IMR-90 (cell line): ENCODE measurements at regions not wholly inside any gene's neighbourhood (a gene's known extent, or its start where the extent isn't known, plus 50 kb on each side); places are given as distances from the start of the nearest gene placed in this dataset.

Source experiments
- BHLHE40 ChIP-seq: fragments of 150-350 bp; IDR thresholded peaks from 2 replicates; pipeline ENCODE4 v1.6.1; 2016; ENCODE audit warnings: mild to moderate bottlenecking, low read depth, low read length
- CHD1 ChIP-seq: IDR thresholded peaks from 2 replicates; pipeline ENCODE4 v1.6.1; 2012; ENCODE audit warnings: low read depth, low read length, improper control_type of control experiment
- CTCF ChIP-seq: conservative IDR thresholded peaks from 2 replicates; pipeline ENCODE4 v1.5.1; 2012; ENCODE audit warnings: mild to moderate bottlenecking, low read depth, low read length, improper control_type of control experiment
- MXI1 ChIP-seq: IDR thresholded peaks from 2 replicates; pipeline ENCODE4 v1.6.1; 2012; ENCODE audit warnings: low read depth, mild to moderate bottlenecking, low read length, moderate library complexity, borderline replicate concordance
- POLR2A ChIP-seq: IDR thresholded peaks from 2 replicates; pipeline ENCODE4 v1.6.1; 2012; ENCODE audit warnings: mild to moderate bottlenecking, low read depth, low read length
- USF2 ChIP-seq: fragments of 150-350 bp; IDR thresholded peaks from 2 replicates; pipeline ENCODE4 v1.6.1; 2017; ENCODE audit warnings: mild to moderate bottlenecking, antibody characterized with exemption, low read length, low read depth

GRCh38 chr19:30919737-30920136, 429.5 kb downstream of the TSHZ3 start:
- no peak for TF ChIP-seq BHLHE40
- TF ChIP-seq MXI1 = no peak
- no peak for TF ChIP-seq USF2
- no peak for TF ChIP-seq CTCF
- TF ChIP-seq CHD1 = no peak
- no peak for TF ChIP-seq POLR2A
